Naive thymus-derived CD4-positive, alpha-beta T cell (primary cell): ENCODE measurements at regions not wholly inside any gene's neighbourhood (a gene's known extent, or its start where the extent isn't known, plus 50 kb on each side); places are given as distances from the start of the nearest gene placed in this dataset.
A peak's percentile ranks its signal among the peaks of the same experiment; 100 is the strongest.

Experiments
- ATAC-seq: fragments of 150-1000 bp; cut with Tn5 transposase; 2 replicates; pipeline ENCODE4 v1.10.0; 2021; ENCODE audit warnings: mild to moderate bottlenecking, moderate library complexity
- CTCF ChIA-PET: fragments of 350-600 bp; sonication (Branson Sonifier 250); formaldehyde crosslinking; loops from one replicate; lab custom pipeline; 2021; ENCODE audit warnings: antibody characterized with exemption; lab: Charles Lee
- POLR2A ChIA-PET: fragments of 350-600 bp; sonication (Branson Sonifier 250); formaldehyde crosslinking; loops from one replicate; lab custom pipeline; 2021; ENCODE audit warnings: antibody characterized with exemption, inconsistent platforms; lab: Charles Lee
- DNase-seq, 9 donors: peaks; one replicate each; pipeline versions ENCODE4 v3.0.0 to v3.0.0-alpha.2; 2020 to 2022; ENCODE audit warnings: mixed read lengths in 1 of 9
- H3K27ac ChIP-seq: one replicate; pipeline ENCODE4 v1.7.0; 2013; ENCODE audit warnings: mild to moderate bottlenecking, low read depth, low read length, moderate library complexity
- H3K27me3 ChIP-seq, 2 donors: one replicate each; pipeline ENCODE4 v1.7.0; 2013; ENCODE audit warnings: low read length in 2 of 2, mild to moderate bottlenecking in 2 of 2, moderate library complexity in 2 of 2; ENCODE audit not compliant: control insufficient read depth in 2 of 2, insufficient read depth in 2 of 2
- H3K36me3 ChIP-seq, 3 experiments: 1 replicate in 2 of 3; 2 replicates in 1 of 3; pipeline ENCODE4 v1.7.0; 2013; ENCODE audit warnings: low read length in 3 of 3, mild to moderate bottlenecking in 3 of 3, moderate library complexity in 1 of 3; ENCODE audit not compliant: insufficient read depth in 3 of 3, control insufficient read depth in 2 of 3
- H3K4me1 ChIP-seq, 2 donors: one replicate each; pipeline ENCODE4 v1.7.0; 2013; ENCODE audit warnings: low read length in 2 of 2, mild to moderate bottlenecking in 2 of 2, moderate library complexity in 1 of 2; ENCODE audit not compliant: control insufficient read depth in 2 of 2, insufficient read depth in 2 of 2
- H3K4me3 ChIP-seq: 2 replicates; pipeline ENCODE4 v1.7.0; 2013; ENCODE audit warnings: mild to moderate bottlenecking, low read length
- H3K9me3 ChIP-seq, 3 experiments: 1 replicate in 2 of 3; 2 replicates in 1 of 3; pipeline ENCODE4 v1.7.0; 2013; ENCODE audit warnings: low read length in 3 of 3; ENCODE audit not compliant: control insufficient read depth in 2 of 3
- H3K27ac Mint-ChIP-seq, 9 donors: one replicate each; pipeline ENCODE4 v1.8.0; 2020 to 2022; ENCODE audit warnings: mixed read lengths in 9 of 9, mild to moderate bottlenecking in 8 of 9, moderate library complexity in 5 of 9, inconsistent platforms in 2 of 9
- H3K27me3 Mint-ChIP-seq, 5 donors: one replicate each; pipeline ENCODE4 v1.8.0; 2021 to 2022; ENCODE audit warnings: mixed read lengths in 5 of 5, mild to moderate bottlenecking in 1 of 5
- H3K36me3 Mint-ChIP-seq, 5 donors: one replicate each; pipeline ENCODE4 v1.8.0; 2020 to 2022; ENCODE audit warnings: mixed read lengths in 5 of 5, mild to moderate bottlenecking in 3 of 5, inconsistent platforms in 1 of 5
- H3K4me1 Mint-ChIP-seq, 7 donors: one replicate each; pipeline ENCODE4 v1.8.0; 2020 to 2022; ENCODE audit warnings: mixed read lengths in 7 of 7, mild to moderate bottlenecking in 3 of 7, inconsistent platforms in 1 of 7
- H3K4me3 Mint-ChIP-seq, 10 donors: one replicate each; pipeline ENCODE4 v1.8.0; 2020 to 2022; ENCODE audit warnings: mild to moderate bottlenecking in 10 of 10, mixed read lengths in 10 of 10, moderate library complexity in 6 of 10, inconsistent platforms in 2 of 10
- H3K9me3 Mint-ChIP-seq, 11 donors: one replicate each; pipeline ENCODE4 v1.8.0; 2020 to 2022; ENCODE audit warnings: mixed read lengths in 11 of 11, mild to moderate bottlenecking in 4 of 11, inconsistent platforms in 1 of 11, moderate library complexity in 1 of 11
- intact Hi-C, 2 donors: fragments of 100-400 bp; cut with micrococcal nuclease; formaldehyde crosslinking; loops; one replicate each; pipeline ENCODE4 v1.15.1; 2023

DNA sequence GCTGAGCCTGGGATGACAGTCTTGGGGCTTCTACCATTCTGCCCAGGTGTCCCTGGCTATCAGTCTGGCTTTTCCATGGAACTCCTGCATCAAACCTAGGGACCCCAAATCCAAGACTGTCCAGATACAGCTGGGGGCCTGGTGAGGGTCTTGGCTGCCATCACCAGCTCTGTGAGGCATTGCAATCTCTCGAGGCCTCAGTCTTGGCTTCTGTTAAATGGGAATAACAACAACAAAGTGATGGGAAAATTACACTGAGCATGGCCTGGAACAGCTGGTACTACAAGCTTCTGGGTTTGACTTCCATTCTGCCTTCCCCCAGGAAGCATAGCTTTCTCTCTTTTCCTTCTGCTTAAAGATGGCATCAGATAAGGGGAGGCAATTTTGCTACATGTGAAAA is 50.0 kb upstream of the LCTL start:
- H3K36me3 Mint-ChIP-seq = peaks cover 0 to 7% (median 0%) of the 10 kb centered on the region in 5 donors
- H3K27me3 Mint-ChIP-seq = peaks cover 7 to 10% (median 8%) of the 10 kb centered on the region in 5 donors
- Histone ChIP-seq H3K36me3 (no peaks in the 10 kb centered on the region), H3K27ac (no peak overlapping the region), H3K4me1 (peaks cover 0 to 6% of the 10 kb centered on the region in 2 donors), H3K9me3 (no peaks in the 10 kb centered on the region), H3K4me3 (no peak overlapping the region), H3K27me3 (peaks cover 0 to 8% of the 10 kb centered on the region in 2 donors)
- ChIA-PET POLR2A (no interaction called here), CTCF (interaction anchor here (2.4 kb wide), 1 partner anchor 159 kb away, joined by 5 read pairs; no protein-coding TSS in a partner anchor)
- ATAC-seq = no peak
- peaks cover 0 to 3% (median 0%) of the 10 kb centered on the region in 11 donors for H3K9me3 Mint-ChIP-seq
- H3K4me1 Mint-ChIP-seq = peaks cover 10 to 27% (median 18%) of the 10 kb centered on the region in 7 donors
- intact Hi-C loops = loop anchor here in 1 of 2 donors (5.0 kb wide), 1 partner anchor 86 kb away; the partner anchor contains the start of gene SMAD6
- no peak overlapping the region for H3K4me3 Mint-ChIP-seq
- DNase-seq = no peak
- H3K27ac Mint-ChIP-seq = peak overlapping the region in 1 of 9 donors; percentile 25

DNA sequence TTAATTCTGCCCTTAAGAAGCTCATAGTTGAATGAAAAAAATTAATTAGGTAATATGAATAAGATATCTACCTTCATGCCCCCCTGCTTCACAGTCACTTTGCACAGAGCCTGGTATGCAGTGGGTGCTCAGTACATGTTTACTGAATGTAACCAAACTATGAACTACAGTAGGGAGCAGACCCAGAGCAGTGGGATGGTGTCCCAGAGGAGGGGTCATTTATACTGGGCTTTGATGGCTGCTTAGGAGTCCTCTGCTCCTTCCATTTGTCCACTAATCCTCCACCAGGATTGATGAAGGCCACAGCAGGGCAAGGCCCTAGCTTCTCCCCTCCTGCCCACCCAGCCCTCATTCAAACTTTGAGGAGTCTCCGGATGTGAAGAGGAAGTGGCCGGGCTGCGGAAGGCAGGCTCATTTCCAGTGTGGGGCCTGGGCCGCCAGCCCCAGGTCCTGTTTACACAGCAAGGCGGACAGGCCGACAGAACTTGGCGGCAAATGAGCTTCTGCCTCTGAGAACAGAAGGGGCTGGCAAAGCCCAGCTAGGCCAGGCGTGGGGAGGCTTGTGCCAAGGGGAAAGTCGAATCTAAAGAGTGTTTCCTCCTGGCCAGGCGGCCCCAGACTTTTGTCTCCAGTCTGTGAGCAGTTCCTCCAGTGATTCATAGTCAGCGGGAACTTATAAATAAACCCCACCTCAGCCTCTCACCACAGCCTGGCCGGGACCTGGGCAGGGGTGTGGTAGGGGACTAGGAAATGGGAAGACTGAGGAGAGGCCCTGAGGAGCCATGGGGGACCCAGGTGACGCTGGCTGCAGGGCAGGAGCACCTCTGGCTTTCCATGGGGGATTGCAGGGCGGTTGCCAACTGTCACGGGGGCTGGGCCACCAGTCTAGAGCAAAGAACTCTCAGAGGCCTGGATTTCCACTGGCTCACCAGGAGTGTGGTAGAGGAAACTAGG is 51.6 kb upstream of the LCTL start:
- Histone ChIP-seq H3K4me3 (no peak overlapping the region), H3K27ac (no peak overlapping the region), H3K36me3 (no peaks in the 10 kb centered on the region), H3K27me3 (peaks cover 0 to 15% of the 10 kb centered on the region in 2 donors), H3K4me1 (peaks cover 0 to 6% of the 10 kb centered on the region in 2 donors), H3K9me3 (no peaks in the 10 kb centered on the region)
- ChIA-PET POLR2A (no interaction called here), CTCF (interaction anchor here (2.4 kb wide), 1 partner anchor 158 kb away, joined by 5 read pairs; no protein-coding TSS in a partner anchor)
- intact Hi-C loops = loop anchor here in 1 of 2 donors (5.0 kb wide), 1 partner anchor 85 kb away; the partner anchor contains the start of gene SMAD6
- Mint-ChIP-seq H3K36me3 (peaks cover 0 to 7% (median 0%) of the 10 kb centered on the region in 5 donors), H3K9me3 (peaks cover 0 to 3% (median 0%) of the 10 kb centered on the region in 11 donors), H3K27ac (no peak overlapping the region), H3K27me3 (peaks cover 13 to 18% (median 15%) of the 10 kb centered on the region in 5 donors), H3K4me3 (peak overlapping the region in 1 of 10 donors; percentile 29), H3K4me1 (peaks cover 10 to 30% (median 18%) of the 10 kb centered on the region in 7 donors)
- DNase-seq (peak in 1 of 9 donors; percentile 13), ATAC-seq (peak; percentile 69)

DNA sequence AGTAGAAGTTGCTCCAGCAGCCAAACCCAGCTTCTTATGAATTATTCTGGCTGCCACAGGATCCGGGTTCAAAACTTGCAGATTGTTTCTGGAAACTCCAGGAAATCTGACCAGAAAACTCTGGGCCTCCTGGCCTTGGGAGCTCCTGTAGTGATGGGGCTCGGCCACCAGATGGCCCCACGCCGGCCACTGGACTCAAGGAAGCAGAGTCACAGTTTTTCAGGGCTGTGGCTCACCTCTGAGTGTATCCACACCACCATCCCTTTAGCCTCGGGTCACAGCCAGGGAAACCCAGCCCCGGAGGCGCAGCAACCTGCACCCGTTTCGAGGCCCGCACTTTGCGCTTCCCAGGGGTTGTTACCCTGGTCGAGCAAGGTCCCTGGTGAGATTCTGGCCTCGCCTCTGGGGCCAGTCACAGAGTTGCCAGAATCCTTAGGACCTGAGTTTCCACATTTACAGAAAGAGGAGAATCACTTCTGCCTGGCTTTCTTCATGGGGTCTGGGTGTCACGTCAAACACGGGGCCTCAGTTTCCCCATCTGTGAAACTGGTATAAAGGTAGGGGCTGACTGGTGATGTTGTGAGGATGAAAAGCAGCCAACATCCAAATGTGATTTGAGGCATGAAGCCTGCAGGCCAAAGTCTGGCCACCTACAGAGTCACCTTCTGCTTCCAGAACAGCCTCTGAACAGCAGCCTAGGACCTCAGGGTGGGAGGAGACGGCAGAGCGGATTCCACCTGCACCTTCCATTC is 53.5 kb upstream of the LCTL start:
- H3K27me3 ChIP-seq = peaks cover 0 to 15% of the 10 kb centered on the region in 2 donors
- Mint-ChIP-seq H3K36me3 (peaks cover 0 to 5% (median 0%) of the 10 kb centered on the region in 5 donors), H3K4me1 (peaks cover 0 to 21% (median 5%) of the 10 kb centered on the region in 7 donors), H3K27ac (no peak overlapping the region), H3K9me3 (no peaks in the 10 kb centered on the region), H3K27me3 (peaks cover 23 to 33% (median 32%) of the 10 kb centered on the region in 5 donors), H3K4me3 (no peak overlapping the region)
- no peaks in the 10 kb centered on the region for H3K4me1 ChIP-seq
- POLR2A ChIA-PET = interaction anchor here (0.8 kb wide), 1 partner anchor 73 kb away, joined by 3 read pairs; no protein-coding TSS in a partner anchor
- H3K27ac ChIP-seq = no peak overlapping the region
- intact Hi-C loops = loop anchor here (1.0 to 5.0 kb wide), 4 partner anchors 82 to 232 kb away; partner anchors contain the start of gene SMAD6 (in 1 of the 2)
- no peaks in the 10 kb centered on the region for H3K9me3 ChIP-seq
- ATAC-seq (peak; percentile 56), DNase-seq (peak in 8 of 9 donors; percentile 3 to 56 (median 32))
- no peak overlapping the region for H3K4me3 ChIP-seq
- H3K36me3 ChIP-seq = no peaks in the 10 kb centered on the region
- CTCF ChIA-PET = interaction anchor here (0.6 to 2.4 kb wide), 14 partner anchors 10 to 963 kb away, joined by 3 to 19 read pairs (median 3); partner anchors contain the start of gene SMAD6

DNA sequence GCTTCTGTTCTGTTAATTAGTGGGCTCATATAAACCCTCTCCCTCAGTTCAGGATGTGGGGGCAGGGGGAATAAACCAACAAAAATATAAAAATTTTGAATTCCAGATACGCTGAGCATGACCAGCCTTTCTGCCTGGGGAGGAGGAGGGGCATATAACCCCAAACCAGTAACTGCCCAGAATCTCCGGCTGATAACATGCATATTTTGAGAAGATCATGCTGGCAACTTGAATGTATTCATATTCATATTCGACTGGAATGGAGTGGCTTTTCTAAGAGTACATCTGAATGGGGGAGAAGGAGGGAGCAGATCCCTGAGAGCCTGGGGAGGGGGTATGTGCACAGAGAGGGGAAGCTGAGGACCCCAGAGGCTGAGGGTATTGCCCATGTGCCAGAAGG is 54.5 kb upstream of the LCTL start:
- Mint-ChIP-seq H3K4me1 (peaks cover 0 to 13% (median 0%) of the 10 kb centered on the region in 7 donors), H3K27me3 (peaks cover 23 to 33% (median 33%) of the 10 kb centered on the region in 5 donors), H3K27ac (no peak overlapping the region), H3K4me3 (no peak overlapping the region), H3K9me3 (no peaks in the 10 kb centered on the region), H3K36me3 (peaks cover 0 to 5% (median 0%) of the 10 kb centered on the region in 5 donors)
- no peaks in the 10 kb centered on the region for H3K4me1 ChIP-seq
- peaks cover 0 to 15% of the 10 kb centered on the region in 2 donors for H3K27me3 ChIP-seq
- ChIA-PET CTCF (interaction anchor here (2.4 kb wide), 1 partner anchor 154 kb away, joined by 19 read pairs; no protein-coding TSS in a partner anchor), POLR2A (interaction anchor here (0.6 kb wide), 1 partner anchor 132 kb away, joined by 4 read pairs; no protein-coding TSS in a partner anchor)
- intact Hi-C loops = no loop called here
- H3K36me3 ChIP-seq = no peaks in the 10 kb centered on the region
- H3K27ac ChIP-seq = no peak overlapping the region
- ATAC-seq (no peak), DNase-seq (no peak)
- H3K9me3 ChIP-seq = no peaks in the 10 kb centered on the region
- no peak overlapping the region for H3K4me3 ChIP-seq

DNA sequence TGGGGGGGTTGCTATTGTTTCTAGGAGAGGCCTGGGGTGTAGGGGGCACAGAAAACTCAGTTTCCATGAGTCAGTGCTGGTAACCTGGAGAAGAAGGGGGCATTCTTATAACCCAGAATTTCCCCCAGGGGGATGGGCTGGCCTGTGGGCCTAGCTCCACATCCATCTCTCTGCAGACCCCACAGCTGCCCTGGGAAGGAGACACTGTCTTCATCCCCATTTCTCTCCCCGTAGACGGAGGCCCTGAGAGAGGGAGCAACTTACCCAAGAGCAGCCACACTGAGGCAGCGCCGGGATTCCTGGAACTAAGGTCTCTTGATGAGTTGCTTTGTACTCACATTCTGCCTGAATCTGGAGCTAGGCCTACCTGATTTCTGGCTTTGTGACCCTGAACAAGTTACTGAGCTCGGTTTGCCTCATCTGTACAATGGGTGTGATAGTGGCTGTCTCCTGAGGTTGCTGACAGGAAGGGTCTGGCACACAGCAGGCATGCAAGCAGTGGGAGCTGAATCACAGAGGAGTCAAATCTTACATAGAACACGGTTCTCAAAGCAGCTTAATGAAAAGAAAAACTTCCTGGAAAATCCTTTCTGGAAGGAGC is 55.0 kb upstream of the LCTL start:
- H3K27ac Mint-ChIP-seq = peak overlapping the region in 1 of 9 donors; percentile 29
- Histone ChIP-seq H3K4me1 (no peaks in the 10 kb centered on the region), H3K27me3 (peaks cover 0 to 15% of the 10 kb centered on the region in 2 donors), H3K36me3 (no peaks in the 10 kb centered on the region), H3K27ac (no peak overlapping the region), H3K9me3 (no peaks in the 10 kb centered on the region), H3K4me3 (no peak overlapping the region)
- intact Hi-C loops = no loop called here
- peaks cover 0 to 13% (median 0%) of the 10 kb centered on the region in 7 donors for H3K4me1 Mint-ChIP-seq
- peak overlapping the region in 1 of 10 donors; percentile 23 for H3K4me3 Mint-ChIP-seq
- ChIA-PET POLR2A (no interaction called here), CTCF (interaction anchor here (1.0 kb wide), 2 partner anchors 11 to 154 kb away, joined by 3 to 4 read pairs; no protein-coding TSS in a partner anchor)
- peaks cover 23 to 33% (median 33%) of the 10 kb centered on the region in 5 donors for H3K27me3 Mint-ChIP-seq
- H3K9me3 Mint-ChIP-seq = no peaks in the 10 kb centered on the region
- DNase-seq (no peak), ATAC-seq (no peak)
- peaks cover 0 to 5% (median 0%) of the 10 kb centered on the region in 5 donors for H3K36me3 Mint-ChIP-seq
